Coronary artery (tissue), 2 donors: ENCODE measurements at regions not wholly inside any gene's neighbourhood (a gene's known extent, or its start where the extent isn't known, plus 50 kb on each side); places are given as distances from the start of the nearest gene placed in this dataset.

Source experiments
- DNase-seq: peaks from one replicate; pipeline ENCODE4 v3.0.0-alpha.2; 2017; ENCODE audit warnings: low spot score
- H3K27ac ChIP-seq, 2 donors: fragments of 200-600 bp; sonication (generic); one replicate each; pipeline ENCODE4 v1.5.1; 2016 to 2019
- H3K4me3 ChIP-seq: fragments of 200-600 bp; sonication (generic); 2 replicates; pipeline ENCODE4 v1.5.1; 2016; ENCODE audit warnings: mild to moderate bottlenecking, moderate library complexity
- CTCF ChIP-seq: fragments of 200-600 bp; sonication (generic); IDR thresholded peaks from one replicate; pipeline ENCODE4 v1.5.1; 2019; ENCODE audit warnings: antibody characterized with exemption

- TF ChIP-seq CTCF = no peak
- Histone ChIP-seq H3K4me3 (no peak overlapping the region), H3K27ac (no peak overlapping the region)
- no peak for DNase-seq
Observed at GRCh38 chr5:86525622-86526021, 92.1 kb upstream of the COX7C start.

- no peak for DNase-seq
- no peak overlapping the region for H3K4me3 ChIP-seq
- H3K27ac ChIP-seq = no peak overlapping the region
- TF ChIP-seq CTCF = no peak
Observed at GRCh38 chr5:86526811-86527348, 90.9 kb upstream of the COX7C start.

GRCh38 chr5:86532429-86532828, 85.3 kb upstream of the COX7C start:
- Histone ChIP-seq H3K4me3 (no peak overlapping the region), H3K27ac (no peak overlapping the region)
- no peak for TF ChIP-seq CTCF
- no peak for DNase-seq

DNA sequence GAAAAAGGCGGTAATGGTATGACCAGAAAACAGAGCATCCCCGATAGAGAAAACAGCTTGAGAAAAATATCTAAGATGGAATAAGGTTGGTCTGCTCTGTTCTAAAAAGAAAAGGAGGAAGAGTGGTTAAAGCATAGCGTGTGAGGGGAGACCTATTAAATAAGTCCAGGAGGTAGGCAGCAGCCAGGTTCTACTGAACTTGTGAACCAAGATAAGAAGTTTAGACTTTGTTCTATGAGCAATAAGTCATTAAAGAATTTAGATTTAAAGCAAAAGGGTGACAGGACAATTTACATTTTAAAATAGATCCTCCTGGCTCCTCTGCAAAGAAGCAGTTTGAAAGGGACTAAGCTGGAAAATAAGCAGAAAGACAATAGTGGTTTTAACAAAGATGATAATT, 81.3 kb upstream of the COX7C start:
- H3K27ac ChIP-seq = no peak overlapping the region
- H3K4me3 ChIP-seq = no peak overlapping the region
- no peak for DNase-seq
- no peak for TF ChIP-seq CTCF

DNA sequence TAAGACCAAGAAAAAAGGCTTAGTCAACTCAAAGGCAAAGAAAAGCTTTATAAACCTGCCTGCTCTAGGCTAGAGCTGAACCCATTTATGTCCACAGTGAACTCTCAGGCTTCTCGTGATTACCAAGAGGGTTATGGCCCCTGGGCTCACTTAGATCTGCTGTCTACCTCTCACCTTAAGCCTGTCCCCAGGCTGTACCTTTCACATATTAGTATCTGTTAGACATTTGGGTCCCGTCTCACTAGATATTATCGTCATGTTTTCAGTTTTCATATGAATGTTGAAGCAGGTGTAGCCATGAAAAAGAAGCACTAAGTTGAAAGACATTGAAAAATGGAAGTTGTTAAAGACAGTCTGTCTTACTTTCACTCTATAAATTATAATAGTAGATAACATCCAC, 75.2 kb upstream of the COX7C start:
- Histone ChIP-seq H3K4me3 (no peak overlapping the region), H3K27ac (no peak overlapping the region)
- no peak for DNase-seq
- TF ChIP-seq CTCF = no peak

- no peak overlapping the region for H3K4me3 ChIP-seq
- no peak for TF ChIP-seq CTCF
- DNase-seq = no peak
- no peak overlapping the region for H3K27ac ChIP-seq
Observed at GRCh38 chr5:86546044-86546443, 71.7 kb upstream of the COX7C start.

GRCh38 chr5:86546582-86546981, 71.2 kb upstream of the COX7C start:
- no peak for DNase-seq
- H3K27ac ChIP-seq = no peak overlapping the region
- no peak for TF ChIP-seq CTCF
- no peak overlapping the region for H3K4me3 ChIP-seq
